GM19239 (cell line): ENCODE measurements at regions not wholly inside any gene's neighbourhood (a gene's known extent, or its start where the extent isn't known, plus 50 kb on each side); places are given as distances from the start of the nearest gene placed in this dataset.
A peak's percentile ranks its signal among the peaks of the same experiment; 100 is the strongest.

ENCODE experiments used
- DNase-seq: peaks from one replicate; pipeline ENCODE4 v3.0.0; 2011; ENCODE audit warnings: low spot score; ENCODE audit not compliant: insufficient read length
- FAIRE-seq: peaks from 2 replicates; lab custom pipeline; 2011; peaks lifted over from hg19 to GRCh38; lab: Jason Lieb, UNC

GRCh38 chr6:130661077-130661476 lies 166.1 kb upstream of the SMLR1 start:
- no peak for DNase-seq
- FAIRE-seq = no peak

DNA sequence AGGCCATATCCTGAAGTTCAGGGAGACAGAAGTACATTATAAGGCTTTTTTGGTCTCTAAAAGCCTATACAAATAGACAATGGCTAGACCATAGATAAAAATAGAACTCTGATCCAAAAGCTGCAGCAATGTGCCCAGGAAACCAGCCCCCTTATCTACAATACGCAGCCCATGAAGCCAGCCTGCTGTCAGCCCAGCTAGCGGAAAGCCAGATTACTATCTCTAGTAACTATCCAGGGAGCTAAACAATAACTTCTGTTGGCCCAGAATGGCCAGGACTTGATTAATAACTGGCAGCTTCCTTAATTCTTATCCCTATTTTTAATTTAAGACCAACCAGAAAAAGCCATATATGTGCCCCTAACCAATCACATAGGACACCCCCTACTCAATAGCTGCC lies 160.4 kb upstream of the SMLR1 start:
- FAIRE-seq = no peak
- DNase-seq = no peak

GRCh38 chr6:130670142-130670541 lies 157.1 kb upstream of the SMLR1 start:
- DNase-seq = no peak
- no peak for FAIRE-seq

DNA sequence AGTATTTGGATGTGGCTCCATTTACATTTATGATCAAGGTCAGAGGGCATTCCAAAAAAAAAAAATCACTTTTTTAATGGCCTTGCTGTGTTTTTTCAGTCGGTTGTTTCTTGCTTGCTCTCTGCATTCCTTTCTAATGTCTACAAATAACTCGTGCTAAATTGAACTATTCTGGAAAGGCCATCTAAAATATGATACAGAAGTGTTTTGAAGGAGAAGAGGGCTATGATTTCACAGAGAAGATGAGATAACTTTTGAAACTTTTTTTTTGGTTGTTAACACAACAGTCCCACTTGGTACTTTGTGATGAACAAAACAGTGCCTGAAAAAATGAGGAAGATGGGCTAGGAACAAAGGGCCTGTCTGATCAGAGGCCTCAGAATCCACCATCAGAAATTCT lies 156.1 kb upstream of the SMLR1 start:
- DNase-seq (no peak), FAIRE-seq (no peak)

GRCh38 chr6:130671577-130671976 lies 155.6 kb upstream of the SMLR1 start:
- FAIRE-seq (no peak), DNase-seq (no peak)

- DNase-seq (no peak), FAIRE-seq (no peak)
Observed at GRCh38 chr6:130672153-130672552, 155.1 kb upstream of the SMLR1 start.

DNA sequence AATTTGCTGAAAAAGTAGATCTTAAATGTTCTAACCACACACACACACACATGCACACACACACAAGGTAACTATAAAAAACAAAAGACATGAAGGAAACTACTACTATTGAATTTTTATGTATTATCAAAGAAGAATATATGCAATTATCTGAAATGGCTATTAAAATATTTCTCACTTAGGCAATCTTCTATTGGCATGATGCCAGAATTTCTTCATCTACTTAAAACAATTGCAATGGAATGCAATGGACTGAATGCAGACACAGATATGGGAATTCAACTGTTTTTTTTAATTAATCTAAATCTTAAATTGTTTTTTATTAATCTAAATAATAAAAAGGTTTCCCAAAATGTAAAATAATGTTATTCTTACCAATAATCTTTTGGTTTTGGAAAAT lies 152.6 kb upstream of the SMLR1 start:
- DNase-seq (no peak), FAIRE-seq (no peak)

DNA sequence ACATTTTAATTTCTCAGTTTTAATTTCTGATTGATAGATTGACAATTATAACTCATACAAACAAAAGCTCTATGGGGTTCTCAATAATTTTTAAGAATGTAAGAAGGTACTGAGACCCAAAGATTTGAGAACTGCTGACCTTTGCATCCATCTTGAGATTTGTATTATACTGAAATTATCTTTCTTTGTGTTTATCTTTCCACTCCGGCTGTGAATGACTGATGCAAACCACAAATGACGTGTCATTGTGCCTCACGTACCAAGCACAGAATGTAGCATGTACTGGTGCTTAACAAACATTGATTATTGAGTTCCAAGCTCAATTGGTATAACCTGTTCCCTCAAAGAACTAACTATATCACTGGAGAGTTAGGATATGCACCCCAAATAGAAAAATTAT lies 152.1 kb upstream of the SMLR1 start:
- DNase-seq (no peak), FAIRE-seq (no peak)

DNA sequence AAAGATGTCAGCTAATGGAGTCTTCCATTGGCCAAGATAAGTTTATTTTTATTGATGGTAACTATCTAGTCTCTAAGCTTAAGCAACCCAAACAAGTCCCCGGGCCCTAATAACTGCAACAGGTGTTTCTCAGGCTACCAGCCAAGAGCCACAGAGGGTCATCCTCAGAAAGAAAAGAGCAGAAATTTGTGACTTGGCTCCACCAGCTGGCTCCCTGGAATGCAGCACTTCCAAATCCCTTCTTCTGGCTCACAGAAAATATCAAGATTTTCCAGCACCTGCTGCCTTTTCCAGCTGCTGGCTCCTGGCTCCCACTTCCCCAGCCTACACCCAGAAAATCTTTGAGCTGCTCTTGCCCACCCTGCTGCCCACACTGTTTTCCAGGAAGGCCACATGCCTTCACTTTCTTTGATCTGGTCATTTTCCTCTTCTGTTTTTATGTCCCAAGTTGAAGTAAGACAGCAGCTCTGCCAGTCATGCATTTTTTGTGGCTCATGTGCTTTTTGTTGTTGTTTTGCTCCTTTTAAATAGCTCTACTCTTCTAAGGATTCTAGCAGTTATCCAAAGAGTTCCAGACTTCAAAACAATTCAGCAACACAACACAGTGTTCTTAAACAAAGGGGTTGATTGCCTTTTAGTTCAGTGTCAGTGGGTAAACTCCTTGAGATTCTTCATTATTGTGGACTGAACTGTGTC lies 151.0 kb upstream of the SMLR1 start:
- FAIRE-seq = peak; percentile 45
- no peak for DNase-seq

- DNase-seq = no peak
- FAIRE-seq = no peak
Observed at GRCh38 chr6:130676773-130677144, 150.4 kb upstream of the SMLR1 start.

- DNase-seq (no peak), FAIRE-seq (no peak)
Observed at GRCh38 chr6:130677312-130677711, 149.9 kb upstream of the SMLR1 start.

DNA sequence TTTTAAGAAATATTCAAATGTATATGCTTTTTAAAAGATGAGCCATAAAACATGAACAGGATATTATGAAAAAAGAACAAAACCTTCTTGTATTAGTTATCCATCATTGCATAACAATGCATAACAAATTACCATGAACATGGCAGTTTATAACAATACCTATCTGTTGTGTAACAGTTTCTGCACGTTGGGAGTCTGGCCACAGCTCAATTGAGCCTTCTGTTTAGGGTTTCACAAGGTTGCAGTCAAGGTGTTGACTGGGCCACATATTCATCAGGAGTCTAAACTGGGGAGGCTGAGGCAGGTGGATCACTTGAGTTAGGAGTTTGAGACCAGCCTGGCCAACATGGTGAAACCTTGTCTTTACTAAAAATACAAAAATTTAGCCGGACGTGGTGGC lies 149.4 kb upstream of the SMLR1 start:
- FAIRE-seq (no peak), DNase-seq (no peak)

DNA sequence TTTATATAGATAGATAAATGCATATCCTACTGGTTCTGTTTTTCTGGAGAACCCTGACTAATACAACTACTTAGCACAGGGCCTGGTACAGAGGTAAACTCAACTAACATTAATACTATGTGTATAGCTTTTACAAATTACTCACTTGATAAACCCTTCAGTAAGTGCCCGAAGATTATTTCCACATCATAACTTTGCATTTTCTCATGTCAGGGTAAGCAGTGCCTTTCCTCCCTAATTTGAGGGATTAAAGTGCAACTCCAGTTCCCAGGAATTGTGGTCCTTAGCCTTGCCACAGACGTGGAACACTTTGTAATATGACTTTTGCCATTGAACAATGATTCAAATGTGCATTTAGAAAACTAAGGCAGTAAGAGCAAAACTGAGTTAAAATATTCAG lies 147.5 kb upstream of the SMLR1 start:
- no peak for FAIRE-seq
- no peak for DNase-seq

DNA sequence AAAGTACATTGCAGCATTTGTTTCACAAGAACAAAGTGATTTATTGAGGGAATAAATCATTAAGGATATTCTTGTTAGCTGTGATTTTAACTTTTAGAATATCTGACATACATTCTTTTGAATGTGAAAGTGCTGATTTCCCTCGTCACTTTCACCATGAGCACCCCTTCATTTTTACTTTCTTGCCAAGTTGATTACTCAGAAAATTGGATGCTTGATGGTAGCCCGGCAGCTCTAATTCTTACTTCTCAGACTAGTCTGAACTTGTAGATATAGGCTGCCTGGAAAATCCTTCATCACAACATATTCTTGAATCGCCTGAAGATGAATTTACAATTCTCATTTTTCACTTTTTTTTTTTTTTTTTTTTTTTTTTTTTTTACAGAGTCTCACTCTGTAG lies 147.1 kb upstream of the SMLR1 start:
- FAIRE-seq (no peak), DNase-seq (no peak)

- FAIRE-seq (no peak), DNase-seq (no peak)
Observed at GRCh38 chr6:130681028-130681427, 146.2 kb upstream of the SMLR1 start.

DNA sequence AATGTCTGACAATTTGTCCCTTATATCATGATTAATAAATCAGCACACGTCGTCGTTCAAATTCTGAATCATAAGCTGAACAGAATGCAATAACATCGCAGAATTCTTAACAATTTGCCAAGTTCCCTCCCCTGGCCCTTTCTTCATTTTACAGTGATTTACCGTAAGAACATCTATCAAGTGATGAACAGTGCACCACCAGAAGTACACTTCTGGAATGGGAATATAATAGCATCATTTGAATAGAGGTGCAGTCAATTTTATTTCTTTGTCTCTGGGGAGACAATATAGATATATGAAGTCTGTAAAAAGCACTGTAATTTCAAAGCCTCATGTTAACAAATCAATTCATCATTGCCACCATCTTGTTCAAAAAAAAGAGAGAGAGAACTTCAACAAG lies 145.1 kb upstream of the SMLR1 start:
- DNase-seq (no peak), FAIRE-seq (no peak)

GRCh38 chr6:130683761-130684517 lies 143.3 kb upstream of the SMLR1 start:
- DNase-seq (no peak), FAIRE-seq (no peak)

GRCh38 chr6:130692659-130693058 lies 134.5 kb upstream of the SMLR1 start:
- DNase-seq (no peak), FAIRE-seq (no peak)

GRCh38 chr6:130693944-130694343 lies 133.3 kb upstream of the SMLR1 start:
- DNase-seq = no peak
- FAIRE-seq = no peak

DNA sequence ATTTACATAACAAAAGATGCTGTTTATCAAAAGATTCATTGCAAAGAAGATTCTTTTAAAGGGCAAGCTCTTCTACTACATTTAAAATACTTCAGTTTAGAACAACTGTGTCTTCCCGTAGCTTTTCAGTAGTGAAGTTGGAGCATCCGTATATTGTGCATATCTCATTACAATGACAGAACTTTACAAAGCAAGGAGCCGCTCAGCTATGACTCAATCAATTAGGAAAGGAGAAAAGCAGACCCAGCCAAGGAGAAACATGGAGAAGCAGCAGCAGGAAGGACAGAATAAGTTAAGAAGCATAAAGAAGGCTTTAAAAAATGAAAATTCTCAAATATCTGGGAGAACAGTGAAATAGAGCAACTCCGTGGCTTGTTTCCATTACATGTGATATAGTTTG lies 132.6 kb upstream of the SMLR1 start:
- no peak for FAIRE-seq

GRCh38 chr6:130696806-130697205 lies 130.4 kb upstream of the SMLR1 start:
- FAIRE-seq (no peak), DNase-seq (no peak)

More for the DNA sequence above, 132.6 kb upstream of the SMLR1 start:
- no peak for DNase-seq
